Osteocyte (in vitro differentiated cells): ENCODE measurements at regions not wholly inside any gene's neighbourhood (a gene's known extent, or its start where the extent isn't known, plus 50 kb on each side); places are given as distances from the start of the nearest gene placed in this dataset.

Experiments used
- DNase-seq: peaks from one replicate; pipeline ENCODE4 v3.0.0; 2021; ENCODE audit warnings: mixed read lengths; ENCODE audit not compliant: unreplicated experiment; ENCODE audit errors: extremely low spot score
- H3K27ac Mint-ChIP-seq: one replicate; pipeline ENCODE4 v1.8.0; 2021; ENCODE audit warnings: mild to moderate bottlenecking, mixed read lengths; ENCODE audit not compliant: unreplicated experiment
- H3K27me3 Mint-ChIP-seq: one replicate; pipeline ENCODE4 v1.8.0; 2021; ENCODE audit warnings: mixed read lengths; ENCODE audit not compliant: unreplicated experiment
- H3K36me3 Mint-ChIP-seq: one replicate; pipeline ENCODE4 v1.8.0; 2021; ENCODE audit warnings: mixed read lengths; ENCODE audit not compliant: unreplicated experiment
- H3K4me1 Mint-ChIP-seq: one replicate; pipeline ENCODE4 v1.8.0; 2021; ENCODE audit warnings: mixed read lengths; ENCODE audit not compliant: unreplicated experiment
- H3K4me3 Mint-ChIP-seq: one replicate; pipeline ENCODE4 v1.8.0; 2021; ENCODE audit warnings: mild to moderate bottlenecking, moderate library complexity, mixed read lengths; ENCODE audit not compliant: unreplicated experiment
- H3K9me3 Mint-ChIP-seq: one replicate; pipeline ENCODE4 v1.8.0; 2021; ENCODE audit warnings: mixed read lengths; ENCODE audit not compliant: unreplicated experiment
- CTCF ChIP-seq: fragments of 200-600 bp; sonication (generic); IDR thresholded peaks from 2 replicates; pipeline ENCODE4 v1.5.0; 2021; ENCODE audit warnings: antibody characterized with exemption, mild to moderate bottlenecking, moderate library complexity

- TF ChIP-seq CTCF: no peak
- DNase-seq: no peak
- no peaks in the 10 kb centered on the region for H3K27me3 Mint-ChIP-seq
- no peak overlapping the region for H3K27ac Mint-ChIP-seq
- H3K4me3 Mint-ChIP-seq: no peak overlapping the region
- no peaks in the 10 kb centered on the region for H3K9me3 Mint-ChIP-seq
- H3K36me3 Mint-ChIP-seq: no peaks in the 10 kb centered on the region
- H3K4me1 Mint-ChIP-seq: peaks cover 21% of the 10 kb centered on the region
These were observed 56.9 kb upstream of the SLC25A33 start for GRCh38 chr1:9482403-9482802.

- H3K27ac Mint-ChIP-seq: no peak overlapping the region
- no peak for TF ChIP-seq CTCF
- peaks cover 21% of the 10 kb centered on the region for H3K4me1 Mint-ChIP-seq
- no peak overlapping the region for H3K4me3 Mint-ChIP-seq
- H3K9me3 Mint-ChIP-seq: no peaks in the 10 kb centered on the region
- H3K36me3 Mint-ChIP-seq: no peaks in the 10 kb centered on the region
- no peak for DNase-seq
- no peaks in the 10 kb centered on the region for H3K27me3 Mint-ChIP-seq
These were observed 56.3 kb upstream of the SLC25A33 start for GRCh38 chr1:9482816-9483572.

GRCh38 chr1:9486466-9487140 lies 52.7 kb upstream of the SLC25A33 start:
- Mint-ChIP-seq H3K27ac (no peak overlapping the region), H3K27me3 (no peaks in the 10 kb centered on the region), H3K4me1 (peaks cover 27% of the 10 kb centered on the region), H3K36me3 (no peaks in the 10 kb centered on the region), H3K4me3 (no peak overlapping the region), H3K9me3 (no peaks in the 10 kb centered on the region)
- TF ChIP-seq CTCF: no peak
- no peak for DNase-seq
